ENCODE measurements at regions not wholly inside any gene's neighbourhood (a gene's known extent, or its start where the extent isn't known, plus 50 kb on each side); places are given as distances from the start of the nearest gene placed in this dataset.

DNA sequence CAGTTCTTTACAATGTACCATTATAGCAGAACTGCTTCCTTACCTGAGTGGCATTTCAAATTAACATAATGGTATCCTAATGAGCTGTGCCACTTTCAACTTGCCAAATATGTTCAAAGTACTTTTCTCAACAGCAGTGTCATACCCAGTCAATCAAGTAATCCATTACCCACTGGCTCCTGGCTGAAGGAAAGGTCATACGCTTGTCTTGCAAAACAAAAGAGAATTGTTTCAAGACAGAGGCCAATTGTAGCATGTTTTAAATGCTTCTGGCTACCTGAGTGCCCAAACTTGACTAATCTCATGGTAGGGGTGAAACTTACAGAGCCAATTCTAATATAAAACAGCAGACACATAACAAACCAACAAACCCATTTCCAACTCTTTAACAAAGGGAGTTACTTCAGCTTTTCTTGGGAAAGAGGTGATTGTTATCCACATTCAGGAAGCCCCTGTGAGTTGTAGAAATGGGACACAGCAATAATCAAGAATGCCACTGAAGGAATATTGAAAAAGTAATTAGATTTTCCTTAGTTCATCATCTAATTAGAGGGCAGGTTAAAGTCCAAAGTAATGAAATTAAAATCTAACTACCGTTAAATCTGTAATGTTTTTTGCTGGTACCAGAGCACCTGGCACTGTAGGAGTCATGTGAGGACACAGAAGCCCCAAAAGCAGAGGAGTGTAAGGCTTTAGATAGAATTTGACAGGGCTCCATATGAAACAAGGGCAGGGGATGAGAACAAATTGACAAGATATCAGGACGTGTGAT lies 241.9 kb downstream of the RWDD3 start:
- no peak overlapping the region for H3K4me3 ChIP-seq (ENCODE audit: low read length)
- H3K36me3 ChIP-seq (replicated peaks; ENCODE audit: low read depth, low read length) = no peaks in the 10 kb centered on the region
- no peak for TF ChIP-seq EZH2phosphoT487 (IDR thresholded peaks at IDR 0.05; ENCODE audit: low read depth)
- TF ChIP-seq, protein P1, sequence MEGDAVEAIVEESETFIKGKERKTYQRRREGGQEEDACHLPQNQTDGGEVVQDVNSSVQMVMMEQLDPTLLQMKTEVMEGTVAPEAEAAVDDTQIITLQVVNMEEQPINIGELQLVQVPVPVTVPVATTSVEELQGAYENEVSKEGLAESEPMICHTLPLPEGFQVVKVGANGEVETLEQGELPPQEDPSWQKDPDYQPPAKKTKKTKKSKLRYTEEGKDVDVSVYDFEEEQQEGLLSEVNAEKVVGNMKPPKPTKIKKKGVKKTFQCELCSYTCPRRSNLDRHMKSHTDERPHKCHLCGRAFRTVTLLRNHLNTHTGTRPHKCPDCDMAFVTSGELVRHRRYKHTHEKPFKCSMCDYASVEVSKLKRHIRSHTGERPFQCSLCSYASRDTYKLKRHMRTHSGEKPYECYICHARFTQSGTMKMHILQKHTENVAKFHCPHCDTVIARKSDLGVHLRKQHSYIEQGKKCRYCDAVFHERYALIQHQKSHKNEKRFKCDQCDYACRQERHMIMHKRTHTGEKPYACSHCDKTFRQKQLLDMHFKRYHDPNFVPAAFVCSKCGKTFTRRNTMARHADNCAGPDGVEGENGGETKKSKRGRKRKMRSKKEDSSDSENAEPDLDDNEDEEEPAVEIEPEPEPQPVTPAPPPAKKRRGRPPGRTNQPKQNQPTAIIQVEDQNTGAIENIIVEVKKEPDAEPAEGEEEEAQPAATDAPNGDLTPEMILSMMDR (IDR thresholded peaks at IDR 0.05; ENCODE audit: low read depth, low read length) = no peak
- H4K20me1 ChIP-seq (ENCODE audit: insufficient read depth, low read length) = no peaks in the 10 kb centered on the region
- no peaks in the 10 kb centered on the region for H3K4me1 ChIP-seq (ENCODE audit: low read length)
- H3K79me2 ChIP-seq (ENCODE audit: low read length) = no peaks in the 10 kb centered on the region
- no peak overlapping the region for H3K4me2 ChIP-seq (ENCODE audit: low read length)
- no peak overlapping the region for H3K9ac ChIP-seq (ENCODE audit: low read length)
- no peaks in the 10 kb centered on the region for H3K27me3 ChIP-seq (ENCODE audit: low read depth, low read length)
- H3K9me3 ChIP-seq (ENCODE audit: insufficient read depth, low read length) = no peaks in the 10 kb centered on the region
- no peak overlapping the region for H2AFZ ChIP-seq (ENCODE audit: low read depth, low read length)
- no peak overlapping the region for H3K27ac ChIP-seq (ENCODE audit: low read length)

DNA sequence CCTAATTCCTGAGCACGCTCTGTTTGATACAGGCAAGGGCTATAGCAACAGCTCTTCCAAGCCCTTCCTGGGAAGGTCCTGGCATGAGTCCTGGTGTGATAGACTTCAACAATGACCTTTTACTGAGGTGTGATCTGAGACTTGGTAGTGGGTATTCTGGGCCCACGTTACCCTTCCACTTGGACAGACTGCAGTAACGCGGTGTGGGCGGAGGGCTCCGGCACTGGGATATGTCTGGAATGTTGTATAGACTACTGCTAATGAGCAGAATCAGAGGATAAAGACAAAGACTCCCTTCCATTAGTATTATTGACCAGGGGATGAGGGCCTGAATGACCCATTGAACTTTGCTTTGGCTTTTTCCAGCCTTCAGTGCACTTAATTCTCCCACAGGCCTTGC lies 262.3 kb downstream of the RWDD3 start:
- Histone ChIP-seq H3K79me2 (ENCODE audit: low read length) (no peaks in the 10 kb centered on the region), H3K9ac (ENCODE audit: low read length) (no peak overlapping the region), H3K4me3 (ENCODE audit: low read length) (no peak overlapping the region), H3K9me3 (ENCODE audit: insufficient read depth, low read length) (no peaks in the 10 kb centered on the region), H4K20me1 (ENCODE audit: insufficient read depth, low read length) (no peaks in the 10 kb centered on the region), H3K27me3 (ENCODE audit: low read depth, low read length) (no peaks in the 10 kb centered on the region), H3K4me2 (ENCODE audit: low read length) (no peak overlapping the region), H3K36me3 (replicated peaks; ENCODE audit: low read depth, low read length) (no peaks in the 10 kb centered on the region), H2AFZ (ENCODE audit: low read depth, low read length) (no peak overlapping the region), H3K4me1 (ENCODE audit: low read length) (no peaks in the 10 kb centered on the region), H3K27ac (ENCODE audit: low read length) (no peak overlapping the region)
- no peak for TF ChIP-seq EZH2phosphoT487 (IDR thresholded peaks at IDR 0.05; ENCODE audit: low read depth)
- TF ChIP-seq, protein P1 (IDR thresholded peaks at IDR 0.05; ENCODE audit: low read depth, low read length) = no peak

DNA sequence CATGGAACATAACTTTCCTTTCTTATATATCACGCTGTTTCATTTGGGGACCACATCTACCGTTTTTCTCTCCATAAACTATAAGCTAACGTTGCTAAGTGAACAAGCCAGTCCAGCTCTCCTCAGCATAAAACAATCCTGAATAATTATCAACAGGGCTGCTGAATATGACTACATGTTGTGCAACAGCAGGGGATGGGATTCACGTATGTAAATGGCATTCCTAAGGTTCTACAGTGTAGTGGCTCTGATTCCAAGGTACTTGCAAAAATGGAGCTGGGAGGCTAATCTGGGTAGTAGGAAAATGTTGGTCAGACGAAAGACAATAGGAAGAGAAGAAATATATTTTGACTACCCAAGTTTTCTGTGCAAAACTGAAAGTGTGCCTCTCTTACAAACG lies 262.8 kb downstream of the RWDD3 start:
- Histone ChIP-seq H3K4me3 (ENCODE audit: low read length) (no peak overlapping the region), H2AFZ (ENCODE audit: low read depth, low read length) (no peak overlapping the region), H3K9me3 (ENCODE audit: insufficient read depth, low read length) (no peaks in the 10 kb centered on the region), H3K27ac (ENCODE audit: low read length) (no peak overlapping the region), H3K4me1 (ENCODE audit: low read length) (no peaks in the 10 kb centered on the region), H4K20me1 (ENCODE audit: insufficient read depth, low read length) (no peaks in the 10 kb centered on the region), H3K9ac (ENCODE audit: low read length) (no peak overlapping the region), H3K27me3 (ENCODE audit: low read depth, low read length) (no peaks in the 10 kb centered on the region), H3K79me2 (ENCODE audit: low read length) (no peaks in the 10 kb centered on the region), H3K4me2 (ENCODE audit: low read length) (no peak overlapping the region), H3K36me3 (replicated peaks; ENCODE audit: low read depth, low read length) (no peaks in the 10 kb centered on the region)
- TF ChIP-seq, protein P1 (IDR thresholded peaks at IDR 0.05; ENCODE audit: low read depth, low read length) = no peak
- no peak for TF ChIP-seq EZH2phosphoT487 (IDR thresholded peaks at IDR 0.05; ENCODE audit: low read depth)

DNA sequence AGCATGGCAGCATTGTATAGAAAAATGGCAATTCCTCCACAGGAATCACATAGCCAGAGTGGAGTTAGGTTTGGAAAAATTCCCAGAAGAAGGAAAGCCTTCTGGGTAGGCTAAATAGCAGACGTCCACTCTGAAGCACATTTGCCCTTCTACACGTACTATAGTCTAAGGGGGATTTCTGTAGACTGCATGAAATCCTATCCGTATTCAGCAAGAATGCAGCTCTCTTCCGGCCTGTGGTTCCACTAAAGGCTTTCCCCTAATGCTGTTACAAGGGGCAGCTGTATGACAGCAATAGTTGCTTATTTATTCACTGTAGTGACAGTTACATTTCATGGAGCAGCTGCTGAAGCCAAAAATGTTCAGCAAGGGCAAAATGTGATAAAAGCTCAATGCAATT lies 263.6 kb downstream of the RWDD3 start:
- Histone ChIP-seq H3K27ac (ENCODE audit: low read length) (no peak overlapping the region), H3K9me3 (ENCODE audit: insufficient read depth, low read length) (no peaks in the 10 kb centered on the region), H3K9ac (ENCODE audit: low read length) (no peak overlapping the region), H3K27me3 (ENCODE audit: low read depth, low read length) (no peaks in the 10 kb centered on the region), H3K36me3 (replicated peaks; ENCODE audit: low read depth, low read length) (no peaks in the 10 kb centered on the region), H4K20me1 (ENCODE audit: insufficient read depth, low read length) (no peaks in the 10 kb centered on the region), H2AFZ (ENCODE audit: low read depth, low read length) (no peak overlapping the region), H3K4me2 (ENCODE audit: low read length) (no peak overlapping the region), H3K4me3 (ENCODE audit: low read length) (no peak overlapping the region), H3K79me2 (ENCODE audit: low read length) (no peaks in the 10 kb centered on the region), H3K4me1 (ENCODE audit: low read length) (no peaks in the 10 kb centered on the region)
- TF ChIP-seq, protein P1 (IDR thresholded peaks at IDR 0.05; ENCODE audit: low read depth, low read length) = no peak
- no peak for TF ChIP-seq EZH2phosphoT487 (IDR thresholded peaks at IDR 0.05; ENCODE audit: low read depth)
